ENCODE measurements at regions not wholly inside any gene's neighbourhood (a gene's known extent, or its start where the extent isn't known, plus 50 kb on each side); places are given as distances from the start of the nearest gene placed in this dataset.

GRCh38 chr4:110368409-110368808 lies 107.5 kb upstream of the ENPEP start:
- in situ Hi-C loops (cut with HindIII; ENCODE audit: extremely low pct_ligation_motif_present, low pct_unique_long_range_greater_than_20kb) (no loop called here), intact Hi-C loops (cut with micrococcal nuclease; ENCODE audit: unreplicated experiment) (no loop called here)
- TF ChIP-seq ZKSCAN5 (CRISPR knock-in tag; IDR thresholded peaks at IDR 0.05) (no peak), ZNF263 (CRISPR knock-in tag; IDR thresholded peaks at IDR 0.05) (no peak), ZNF496 (CRISPR knock-in tag; IDR thresholded peaks at IDR 0.05; ENCODE audit: insufficient replicate concordance) (no peak), ZNF878 (CRISPR knock-in tag; IDR thresholded peaks at IDR 0.05) (no peak), ZNF615 (CRISPR knock-in tag; IDR thresholded peaks at IDR 0.05; ENCODE audit: borderline replicate concordance) (no peak), MXD1 (CRISPR knock-in tag; IDR thresholded peaks at IDR 0.05) (no peak), FOXJ3 (CRISPR knock-in tag; IDR thresholded peaks at IDR 0.05; ENCODE audit: borderline replicate concordance) (no peak), ZNF274 (CRISPR knock-in tag; IDR thresholded peaks at IDR 0.05) (no peak)
- POLR2A ChIA-PET: no interaction called here
- H3K79me2 ChIP-seq (ENCODE audit: insufficient read depth, low read length): no peaks in the 10 kb centered on the region
- FAIRE-seq (no peak), DNase-seq (ENCODE audit: low spot score) (no peak), ATAC-seq (no peak)
- H3K4me2 ChIP-seq (ENCODE audit: low read depth, low read length): no peak overlapping the region
- BruUV-seq (replicated peaks): no TSS peak
- H3K27ac ChIP-seq (ENCODE audit: extremely low read length, insufficient read depth, low read length): no peak overlapping the region
- no peak overlapping the region for H2AFZ ChIP-seq (ENCODE audit: low read length)
- no peak overlapping the region for H3K9ac ChIP-seq (ENCODE audit: insufficient read depth, low read depth, low read length)
- no peaks in the 10 kb centered on the region for H3K9me3 ChIP-seq (ENCODE audit: low read length)
- CTCF ChIA-PET (ENCODE audit: low intra/inter-chr PET ratio, low total read pairs): no interaction called here
- H3K36me3 ChIP-seq (replicated peaks in 1 of 2; ENCODE audit: control insufficient read depth in 1 of 2, insufficient read depth in 2 of 2, low read length in 2 of 2): no peaks in the 10 kb centered on the region
- H3K27me3 ChIP-seq (ENCODE audit: control insufficient read depth in 1 of 2, insufficient read depth in 2 of 2, low read length in 2 of 2): no peaks in the 10 kb centered on the region; a peak in 1 of 5 replicates
- WGBS (ENCODE audit: low lambda C conversion rate): 61% methylated on average over 3 of the region's 3 CpGs
- no peak overlapping the region for H3K4me3 ChIP-seq (replicated peaks in 1 of 3; ENCODE audit: insufficient read depth in 1 of 3, low read depth in 2 of 3, low read length in 3 of 3)
- no peaks in the 10 kb centered on the region for H4K20me1 ChIP-seq (ENCODE audit: insufficient read depth, low read length)
- H3K4me1 ChIP-seq (ENCODE audit: insufficient read depth, low read length): no peaks in the 10 kb centered on the region

GRCh38 chr4:110367156-110367555 lies 108.8 kb upstream of the ENPEP start:
- Histone ChIP-seq H3K36me3 (replicated peaks in 1 of 2; ENCODE audit: control insufficient read depth in 1 of 2, insufficient read depth in 2 of 2, low read length in 2 of 2) (no peaks in the 10 kb centered on the region), H3K27me3 (ENCODE audit: control insufficient read depth in 1 of 2, insufficient read depth in 2 of 2, low read length in 2 of 2) (no peaks in the 10 kb centered on the region), H3K9ac (ENCODE audit: insufficient read depth, low read depth, low read length) (no peak overlapping the region), H3K4me3 (replicated peaks in 1 of 3; ENCODE audit: insufficient read depth in 1 of 3, low read depth in 2 of 3, low read length in 3 of 3) (no peak overlapping the region), H3K79me2 (ENCODE audit: insufficient read depth, low read length) (no peaks in the 10 kb centered on the region), H3K4me1 (ENCODE audit: insufficient read depth, low read length) (no peaks in the 10 kb centered on the region), H3K4me2 (ENCODE audit: low read depth, low read length) (no peak overlapping the region), H2AFZ (ENCODE audit: low read length) (no peak overlapping the region), H4K20me1 (ENCODE audit: insufficient read depth, low read length) (no peaks in the 10 kb centered on the region), H3K27ac (ENCODE audit: extremely low read length, insufficient read depth, low read length) (no peak overlapping the region), H3K9me3 (ENCODE audit: low read length) (no peaks in the 10 kb centered on the region)
- ATAC-seq: no peak
- BruUV-seq (replicated peaks): no TSS peak
- WGBS (ENCODE audit: low lambda C conversion rate): 0% methylated on average over 3 of the region's 3 CpGs
- FAIRE-seq: no peak
- intact Hi-C loops (cut with micrococcal nuclease; ENCODE audit: unreplicated experiment): no loop called here
- CTCF ChIA-PET (ENCODE audit: low intra/inter-chr PET ratio, low total read pairs): no interaction called here
- no peak for DNase-seq (ENCODE audit: low spot score)
- in situ Hi-C loops (cut with HindIII; ENCODE audit: extremely low pct_ligation_motif_present, low pct_unique_long_range_greater_than_20kb): no loop called here
- POLR2A ChIA-PET: no interaction called here
- TF ChIP-seq AFF4 (CRISPR knock-in tag; IDR thresholded peaks at IDR 0.05) (no peak), MZF1 (CRISPR knock-in tag; IDR thresholded peaks at IDR 0.05; ENCODE audit: borderline replicate concordance) (no peak), ELF4 (CRISPR knock-in tag; IDR thresholded peaks at IDR 0.05; ENCODE audit: borderline replicate concordance) (no peak), SMARCC2 (IDR thresholded peaks at IDR 0.05) (no peak), ZNF709 (CRISPR knock-in tag; IDR thresholded peaks at IDR 0.05) (no peak), TFAP4 (IDR thresholded peaks at IDR 0.05; ENCODE audit: borderline replicate concordance, low read depth) (no peak), CREB3 (CRISPR knock-in tag; IDR thresholded peaks at IDR 0.05) (no peak)

Data from HepG2 (cell line).